Fibroblast of villous mesenchyme (primary cell): ENCODE measurements at regions not wholly inside any gene's neighbourhood (a gene's known extent, or its start where the extent isn't known, plus 50 kb on each side); places are given as distances from the start of the nearest gene placed in this dataset.
A peak's percentile ranks its signal among the peaks of the same experiment; 100 is the strongest.

Source experiments
- DNase-seq: peaks from one replicate; pipeline ENCODE4 v3.0.0-alpha.2; 2010; ENCODE audit warnings: low read depth
- H3K4me3 ChIP-seq: 2 replicates; pipeline ENCODE4 v1.5.1; 2011; ENCODE audit warnings: low read depth, mild to moderate bottlenecking, low read length
- TF ChIP-seq, protein P1 (sequence below): IDR thresholded peaks from 2 replicates; pipeline ENCODE4 v1.5.1; 2012; ENCODE audit warnings: low read depth, mild to moderate bottlenecking, low read length; ENCODE audit not compliant: insufficient read depth

DNA sequence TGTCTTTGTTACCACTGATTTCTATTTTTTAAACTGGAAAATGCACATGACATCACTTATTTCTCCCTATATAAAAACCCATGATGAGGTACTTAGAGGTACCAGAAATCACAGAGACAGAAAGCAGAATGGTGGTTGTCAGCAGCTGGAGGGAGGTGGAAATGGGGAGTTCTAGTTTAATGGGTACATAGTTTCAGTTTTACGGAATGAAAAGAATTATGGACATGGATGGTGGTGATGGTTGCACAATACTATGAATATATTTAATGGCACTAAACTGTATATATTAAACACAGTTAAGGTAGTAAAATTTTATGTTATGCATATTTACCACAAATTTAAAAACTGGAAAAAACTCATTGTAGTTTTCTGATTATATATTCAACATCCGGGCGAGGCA, 50.5 kb upstream of the CPEB4 start:
- peak; percentile 61 for DNase-seq
- no peak overlapping the region for H3K4me3 ChIP-seq
- TF ChIP-seq, protein P1, sequence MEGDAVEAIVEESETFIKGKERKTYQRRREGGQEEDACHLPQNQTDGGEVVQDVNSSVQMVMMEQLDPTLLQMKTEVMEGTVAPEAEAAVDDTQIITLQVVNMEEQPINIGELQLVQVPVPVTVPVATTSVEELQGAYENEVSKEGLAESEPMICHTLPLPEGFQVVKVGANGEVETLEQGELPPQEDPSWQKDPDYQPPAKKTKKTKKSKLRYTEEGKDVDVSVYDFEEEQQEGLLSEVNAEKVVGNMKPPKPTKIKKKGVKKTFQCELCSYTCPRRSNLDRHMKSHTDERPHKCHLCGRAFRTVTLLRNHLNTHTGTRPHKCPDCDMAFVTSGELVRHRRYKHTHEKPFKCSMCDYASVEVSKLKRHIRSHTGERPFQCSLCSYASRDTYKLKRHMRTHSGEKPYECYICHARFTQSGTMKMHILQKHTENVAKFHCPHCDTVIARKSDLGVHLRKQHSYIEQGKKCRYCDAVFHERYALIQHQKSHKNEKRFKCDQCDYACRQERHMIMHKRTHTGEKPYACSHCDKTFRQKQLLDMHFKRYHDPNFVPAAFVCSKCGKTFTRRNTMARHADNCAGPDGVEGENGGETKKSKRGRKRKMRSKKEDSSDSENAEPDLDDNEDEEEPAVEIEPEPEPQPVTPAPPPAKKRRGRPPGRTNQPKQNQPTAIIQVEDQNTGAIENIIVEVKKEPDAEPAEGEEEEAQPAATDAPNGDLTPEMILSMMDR, result no peak
